RPMI7951 (cell line): ENCODE measurements at regions not wholly inside any gene's neighbourhood (a gene's known extent, or its start where the extent isn't known, plus 50 kb on each side); places are given as distances from the start of the nearest gene placed in this dataset.

Experiments used
- DNase-seq: peaks from one replicate; pipeline ENCODE4 v3.0.0-alpha.2; 2012; ENCODE audit warnings: low read depth

GRCh38 chrX:69027181-69028005 is 137.9 kb downstream of the PJA1 start:
- peak; percentile 20 for DNase-seq

GRCh38 chrX:69025802-69026301 is 139.4 kb downstream of the PJA1 start:
- DNase-seq: peak; percentile 57

GRCh38 chrX:69024931-69025330 is 140.3 kb downstream of the PJA1 start:
- DNase-seq: no peak

GRCh38 chrX:69024161-69024736 is 141.0 kb downstream of the PJA1 start:
- DNase-seq: no peak

- no peak for DNase-seq
Measured at GRCh38 chrX:69022430-69022829, 142.8 kb downstream of the PJA1 start.

- DNase-seq: no peak
Measured at GRCh38 chrX:69021141-69021960, 143.9 kb downstream of the PJA1 start.

GRCh38 chrX:69020316-69020715 is 144.9 kb downstream of the PJA1 start:
- DNase-seq: no peak

GRCh38 chrX:69019073-69019890 is 146.0 kb downstream of the PJA1 start:
- no peak for DNase-seq

- no peak for DNase-seq
Measured at GRCh38 chrX:69018416-69019072, 146.7 kb downstream of the PJA1 start.

- DNase-seq: no peak
Measured at GRCh38 chrX:69016293-69016941, 148.8 kb downstream of the PJA1 start.

- no peak for DNase-seq
Measured at GRCh38 chrX:69015564-69016292, 149.5 kb downstream of the PJA1 start.

- no peak for DNase-seq
Measured at GRCh38 chrX:69015156-69015555, 150.1 kb downstream of the PJA1 start.

- DNase-seq: no peak
Measured at GRCh38 chrX:69014200-69014599, 151.1 kb downstream of the PJA1 start.

- no peak for DNase-seq
Measured at GRCh38 chrX:69010339-69010738, 154.9 kb downstream of the PJA1 start.

- DNase-seq: no peak
Measured at GRCh38 chrX:69000877-69001276, 164.4 kb downstream of the PJA1 start.

- DNase-seq: peak; percentile 36
Measured at GRCh38 chrX:68999931-69000330, 165.3 kb downstream of the PJA1 start.

GRCh38 chrX:68999356-68999755 is 165.9 kb downstream of the PJA1 start:
- peak; percentile 85 for DNase-seq

- DNase-seq: no peak
Measured at GRCh38 chrX:68998716-68999115, 166.5 kb downstream of the PJA1 start.

- DNase-seq: peak; percentile 71
Measured at GRCh38 chrX:68997911-68998310, 167.3 kb downstream of the PJA1 start.

- DNase-seq: no peak
Measured at GRCh38 chrX:68997511-68997910, 167.7 kb downstream of the PJA1 start.
